ENCODE measurements at regions not wholly inside any gene's neighbourhood (a gene's known extent, or its start where the extent isn't known, plus 50 kb on each side); places are given as distances from the start of the nearest gene placed in this dataset.
A peak's percentile ranks its signal among the peaks of the same experiment; 100 is the strongest.

DNA sequence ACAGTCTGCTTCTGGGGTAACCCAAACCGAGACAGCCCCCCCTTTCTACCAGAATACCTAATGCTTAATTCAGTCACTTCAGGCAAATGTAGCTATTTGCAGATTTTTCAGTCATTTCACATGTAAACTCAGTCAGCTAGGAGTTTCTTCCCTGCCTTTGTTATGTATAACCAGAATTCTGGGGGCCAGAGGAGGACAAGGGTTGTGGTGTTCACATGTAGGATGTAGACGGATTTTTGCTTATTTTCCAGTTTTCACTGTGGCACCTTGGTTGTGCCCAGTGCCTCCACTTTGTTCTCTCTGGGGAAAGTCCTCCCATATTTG is 51.1 kb downstream of the PROKR2 start:
- H3K4me3 ChIP-seq (ENCODE audit: low read length) = peak overlapping the region; percentile 10
- H3K27ac ChIP-seq (ENCODE audit: low read length) = no peak overlapping the region
- no peaks in the 10 kb centered on the region for H3K9me3 ChIP-seq (ENCODE audit: control insufficient read depth, low read depth, low read length)
- H3K4me1 ChIP-seq (ENCODE audit: control insufficient read depth, low read depth, low read length) = peaks cover 32% of the 10 kb centered on the region
- H3K9ac ChIP-seq (ENCODE audit: low read length) = no peak overlapping the region
- H3K36me3 ChIP-seq (ENCODE audit: control insufficient read depth, low read depth, low read length) = no peaks in the 10 kb centered on the region
- no peaks in the 10 kb centered on the region for H3K27me3 ChIP-seq (ENCODE audit: control insufficient read depth, insufficient read depth, low read length)

DNA sequence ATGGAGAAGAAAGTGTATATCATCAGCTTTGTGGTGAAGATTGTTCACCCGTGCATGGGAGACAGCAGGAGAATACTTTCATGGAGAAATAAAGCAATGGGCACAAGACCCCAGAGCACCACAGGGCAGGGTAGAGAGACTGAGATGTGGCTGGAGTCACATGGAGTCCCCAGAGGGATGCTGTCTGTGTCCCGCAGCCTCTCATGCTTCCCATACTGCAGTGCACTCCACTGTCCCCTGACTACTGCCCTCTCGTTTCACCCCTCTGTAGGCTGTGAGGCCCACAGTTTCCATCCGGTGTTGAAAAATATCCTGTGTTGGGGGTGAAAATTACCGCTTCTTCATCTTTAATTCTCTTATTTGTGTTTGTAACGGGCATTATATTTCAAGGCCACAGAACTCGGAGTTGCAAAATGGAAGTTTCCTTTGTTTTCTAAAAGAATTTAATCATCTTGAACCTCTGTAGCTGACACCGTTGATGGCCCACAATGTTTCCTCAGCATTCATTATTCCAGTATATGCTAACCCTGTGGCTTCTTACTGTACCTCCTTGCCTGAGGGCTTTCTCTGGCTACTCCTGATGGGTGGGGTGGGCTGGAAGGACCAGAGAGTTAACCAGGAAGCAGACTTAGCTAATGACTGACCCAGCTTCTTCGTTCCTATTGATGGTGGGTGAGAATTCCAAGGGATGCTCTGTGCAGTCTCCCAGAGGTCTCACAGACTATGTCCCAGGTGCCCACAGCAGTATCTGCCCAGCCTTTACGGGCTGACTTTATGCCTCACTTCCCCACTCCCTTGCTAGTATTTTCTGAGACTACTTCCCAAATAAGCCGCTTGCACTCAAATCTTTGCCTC is 51.7 kb downstream of the PROKR2 start:
- H3K4me1 ChIP-seq (ENCODE audit: control insufficient read depth, low read depth, low read length) = peaks cover 26% of the 10 kb centered on the region
- H3K27ac ChIP-seq (ENCODE audit: low read length) = no peak overlapping the region
- no peaks in the 10 kb centered on the region for H3K27me3 ChIP-seq (ENCODE audit: control insufficient read depth, insufficient read depth, low read length)
- H3K9me3 ChIP-seq (ENCODE audit: control insufficient read depth, low read depth, low read length) = no peaks in the 10 kb centered on the region
- no peaks in the 10 kb centered on the region for H3K36me3 ChIP-seq (ENCODE audit: control insufficient read depth, low read depth, low read length)
- H3K9ac ChIP-seq (ENCODE audit: low read length) = no peak overlapping the region
- peak overlapping the region; percentile 10 for H3K4me3 ChIP-seq (ENCODE audit: low read length)

DNA sequence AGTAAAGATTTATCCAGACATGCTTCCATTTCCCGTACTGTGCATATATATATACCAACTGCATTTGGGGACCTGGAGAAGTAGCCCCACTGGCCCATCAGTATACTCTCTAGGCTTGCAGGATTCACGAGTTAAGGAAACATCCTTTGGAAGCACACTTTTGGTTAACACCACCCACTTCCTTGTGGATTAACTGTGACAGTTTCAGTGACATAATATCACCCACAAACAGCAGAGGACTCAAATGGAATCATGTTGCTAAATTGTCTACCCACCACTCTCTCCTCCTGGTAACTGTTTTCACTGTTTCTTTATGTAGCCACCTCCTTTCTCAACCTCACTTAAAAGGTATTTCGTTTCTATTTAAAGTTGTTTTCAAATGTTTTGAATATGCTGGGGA is 55.0 kb downstream of the PROKR2 start:
- no peaks in the 10 kb centered on the region for H3K36me3 ChIP-seq (ENCODE audit: control insufficient read depth, low read depth, low read length)
- no peaks in the 10 kb centered on the region for H3K27me3 ChIP-seq (ENCODE audit: control insufficient read depth, insufficient read depth, low read length)
- H3K9ac ChIP-seq (ENCODE audit: low read length) = no peak overlapping the region
- no peaks in the 10 kb centered on the region for H3K9me3 ChIP-seq (ENCODE audit: control insufficient read depth, low read depth, low read length)
- no peak overlapping the region for H3K4me3 ChIP-seq (ENCODE audit: low read length)
- H3K4me1 ChIP-seq (ENCODE audit: control insufficient read depth, low read depth, low read length) = peaks cover 26% of the 10 kb centered on the region
- no peak overlapping the region for H3K27ac ChIP-seq (ENCODE audit: low read length)

DNA sequence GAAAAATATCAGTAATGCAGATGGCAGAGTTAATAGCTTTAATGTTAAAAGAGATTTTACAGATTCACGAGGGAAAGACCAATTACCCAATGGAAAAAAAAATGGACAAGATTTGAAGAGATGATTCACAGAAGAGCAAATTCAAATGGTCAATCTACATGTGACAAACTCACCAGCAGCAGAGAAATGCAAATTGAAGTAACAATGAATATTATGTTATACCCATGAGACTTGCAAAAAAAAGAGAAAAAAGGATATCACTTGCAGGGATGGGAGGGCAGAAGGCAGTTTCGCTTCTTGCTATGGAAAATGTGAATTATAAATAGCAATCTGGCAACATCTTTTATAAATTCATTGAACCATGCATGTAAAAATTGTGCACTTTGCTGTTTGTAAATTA is 55.9 kb downstream of the PROKR2 start:
- H3K27ac ChIP-seq (ENCODE audit: low read length) = no peak overlapping the region
- no peaks in the 10 kb centered on the region for H3K27me3 ChIP-seq (ENCODE audit: control insufficient read depth, insufficient read depth, low read length)
- no peak overlapping the region for H3K9ac ChIP-seq (ENCODE audit: low read length)

More for the DNA sequence above, 55.9 kb downstream of the PROKR2 start:
- Histone ChIP-seq H3K4me1 (ENCODE audit: control insufficient read depth, low read depth, low read length) (peaks cover 20% of the 10 kb centered on the region), H3K36me3 (ENCODE audit: control insufficient read depth, low read depth, low read length) (no peaks in the 10 kb centered on the region), H3K4me3 (ENCODE audit: low read length) (no peak overlapping the region), H3K9me3 (ENCODE audit: control insufficient read depth, low read depth, low read length) (no peaks in the 10 kb centered on the region)
